ENCODE measurements at regions not wholly inside any gene's neighbourhood (a gene's known extent, or its start where the extent isn't known, plus 50 kb on each side); places are given as distances from the start of the nearest gene placed in this dataset.

GRCh38 chr2:8236391-8236790 lies 445.5 kb upstream of the ID2 start:
- TF ChIP-seq CTCF (conservative IDR thresholded peaks at IDR 0.05; ENCODE audit: low read depth, low read length), result no peak
- DNase-seq (ENCODE audit: low read depth), result no peak
- no peak overlapping the region for H3K4me3 ChIP-seq (ENCODE audit: low read length)

- no peak for TF ChIP-seq CTCF (conservative IDR thresholded peaks at IDR 0.05; ENCODE audit: low read depth, low read length)
- no peak for DNase-seq (ENCODE audit: low read depth)
- H3K4me3 ChIP-seq (ENCODE audit: low read length), result no peak overlapping the region
Measured at GRCh38 chr2:8238521-8239230, 443.2 kb upstream of the ID2 start.

GRCh38 chr2:8239531-8240088 lies 442.2 kb upstream of the ID2 start:
- DNase-seq (ENCODE audit: low read depth), result no peak
- no peak for TF ChIP-seq CTCF (conservative IDR thresholded peaks at IDR 0.05; ENCODE audit: low read depth, low read length)

GRCh38 chr2:8241317-8241716 lies 440.5 kb upstream of the ID2 start:
- TF ChIP-seq CTCF (conservative IDR thresholded peaks at IDR 0.05; ENCODE audit: low read depth, low read length), result no peak
- H3K4me3 ChIP-seq (ENCODE audit: low read length), result no peak overlapping the region
- no peak for DNase-seq (ENCODE audit: low read depth)

More at GRCh38 chr2:8239531-8240088, 442.2 kb upstream of the ID2 start:
- H3K4me3 ChIP-seq (ENCODE audit: low read length), result no peak overlapping the region

- no peak for TF ChIP-seq CTCF (conservative IDR thresholded peaks at IDR 0.05; ENCODE audit: low read depth, low read length)
- H3K4me3 ChIP-seq (ENCODE audit: low read length), result no peak overlapping the region
- no peak for DNase-seq (ENCODE audit: low read depth)
Measured at GRCh38 chr2:8242739-8243138, 439.1 kb upstream of the ID2 start.

- no peak overlapping the region for H3K4me3 ChIP-seq (ENCODE audit: low read length)
- no peak for DNase-seq (ENCODE audit: low read depth)
- no peak for TF ChIP-seq CTCF (conservative IDR thresholded peaks at IDR 0.05; ENCODE audit: low read depth, low read length)
Measured at GRCh38 chr2:8243748-8244400, 438.0 kb upstream of the ID2 start.

- H3K4me3 ChIP-seq (ENCODE audit: low read length), result no peak overlapping the region
- no peak for TF ChIP-seq CTCF (conservative IDR thresholded peaks at IDR 0.05; ENCODE audit: low read depth, low read length)
- DNase-seq (ENCODE audit: low read depth), result no peak
Measured at GRCh38 chr2:8244639-8245038, 437.2 kb upstream of the ID2 start.

Measured in retinal pigment epithelial cell (primary cell).